Medulla oblongata (tissue), 1 donor: ENCODE measurements at regions not wholly inside any gene's neighbourhood (a gene's known extent, or its start where the extent isn't known, plus 50 kb on each side); places are given as distances from the start of the nearest gene placed in this dataset.
"Not testable (repeated sequence)": the region's sequence is repeated elsewhere in the genome, so short reads cannot be mapped to it uniquely, and the experiment has no call there.

Source experiments
- DNase-seq: peaks from one replicate; pipeline ENCODE4 v3.0.0-alpha.2; 2015; ENCODE audit errors: extremely low spot score

DNA sequence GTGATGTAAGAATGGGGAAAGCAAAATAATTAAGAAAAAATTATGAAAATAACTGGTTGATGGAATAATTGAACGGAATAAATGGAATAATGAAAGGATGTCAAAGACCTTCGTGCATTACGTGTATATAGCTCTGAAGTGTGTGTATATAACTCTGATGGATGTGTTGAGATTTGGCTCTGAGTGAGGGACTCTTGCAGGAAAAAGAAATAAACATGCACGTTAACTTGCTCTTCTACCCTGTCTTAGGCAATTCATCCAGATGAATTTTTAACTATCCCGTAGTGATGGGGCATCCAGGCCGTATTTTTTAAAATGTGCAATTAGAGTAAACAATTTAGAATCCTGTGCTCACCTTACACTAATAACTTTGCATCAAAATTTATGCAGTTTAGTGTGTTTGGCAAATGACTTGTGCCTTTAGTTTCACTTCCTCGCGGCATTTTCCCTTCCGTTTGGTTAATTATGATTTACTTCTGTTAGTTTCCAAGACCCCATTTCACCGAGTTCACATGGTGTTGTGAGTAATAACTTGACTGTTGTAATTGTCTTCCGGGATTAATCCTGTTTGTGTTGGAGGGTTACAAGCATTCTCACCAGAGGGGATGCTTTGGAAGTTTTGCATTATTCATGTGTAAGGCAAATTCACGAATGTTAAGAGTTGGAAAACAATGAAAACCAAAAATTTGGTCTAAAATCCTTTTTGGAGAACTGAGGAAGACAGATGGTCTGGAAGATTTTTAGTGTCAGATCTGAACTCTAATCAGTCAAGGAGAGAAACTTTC lies 256.5 kb upstream of the FAT1 start:
- no peak for DNase-seq

DNA sequence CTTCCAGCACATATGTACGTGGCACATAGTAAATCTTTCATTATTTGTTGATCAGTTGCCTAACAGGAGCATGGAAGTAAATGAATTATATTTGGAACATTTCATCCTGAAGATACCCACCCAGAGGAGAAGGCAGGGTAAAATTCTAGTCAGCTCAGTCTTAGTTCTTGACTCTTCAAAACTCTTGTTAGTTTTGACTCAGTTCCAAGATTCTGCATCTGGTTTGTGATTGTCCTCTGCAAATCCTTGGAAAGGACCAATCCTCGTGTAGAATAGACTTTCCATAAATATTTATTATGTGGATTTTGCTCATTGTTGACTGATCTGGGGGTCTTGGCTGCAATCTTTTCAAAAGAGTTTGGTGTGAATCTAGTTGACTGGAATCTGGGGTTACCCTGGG lies 257.5 kb upstream of the FAT1 start:
- no peak for DNase-seq

DNA sequence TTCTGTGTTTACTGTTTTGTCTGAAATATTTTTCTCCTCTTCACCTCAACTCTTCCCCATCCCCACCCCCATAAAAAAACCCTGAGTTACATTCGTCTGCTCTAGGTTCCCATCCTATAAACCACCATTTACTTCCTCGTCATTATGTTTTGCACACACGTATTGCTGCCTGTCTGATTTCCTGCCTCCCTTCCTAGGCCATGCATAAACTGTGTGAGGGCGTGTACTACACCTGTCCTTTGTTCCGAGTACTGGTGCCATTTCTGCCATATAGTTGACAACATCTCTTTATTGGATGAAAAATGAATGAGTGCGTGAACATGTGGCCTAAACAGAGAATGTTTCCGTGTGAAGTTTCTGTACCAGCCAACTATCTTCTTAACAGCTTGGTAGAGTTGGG lies 258.5 kb upstream of the FAT1 start:
- DNase-seq: no peak

DNA sequence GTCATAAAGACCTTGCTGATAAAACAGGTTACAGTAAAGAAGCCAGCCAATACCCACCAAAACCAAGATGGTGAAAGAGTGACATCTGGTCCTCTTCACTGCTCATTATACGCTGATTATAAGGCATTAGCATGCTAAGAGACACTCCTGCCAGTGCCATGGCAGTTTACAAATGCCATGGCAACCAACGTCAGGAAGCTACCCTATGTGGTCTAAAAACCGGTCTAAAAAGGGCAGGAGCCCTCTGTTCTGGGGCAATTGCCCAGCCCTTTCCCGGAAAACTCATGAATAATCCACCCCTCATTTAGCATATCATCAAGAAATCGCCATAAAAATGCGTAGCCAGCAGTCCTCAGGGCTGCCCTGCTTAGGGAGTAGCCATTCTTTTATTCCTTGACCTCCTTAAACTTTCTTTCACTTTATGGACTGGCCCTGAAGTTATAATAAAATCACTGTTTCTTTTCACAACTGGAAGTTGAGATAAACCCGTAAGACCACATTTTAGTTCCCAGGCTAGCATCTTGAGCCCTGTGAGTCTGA lies 260.5 kb upstream of the FAT1 start:
- no peak for DNase-seq

DNA sequence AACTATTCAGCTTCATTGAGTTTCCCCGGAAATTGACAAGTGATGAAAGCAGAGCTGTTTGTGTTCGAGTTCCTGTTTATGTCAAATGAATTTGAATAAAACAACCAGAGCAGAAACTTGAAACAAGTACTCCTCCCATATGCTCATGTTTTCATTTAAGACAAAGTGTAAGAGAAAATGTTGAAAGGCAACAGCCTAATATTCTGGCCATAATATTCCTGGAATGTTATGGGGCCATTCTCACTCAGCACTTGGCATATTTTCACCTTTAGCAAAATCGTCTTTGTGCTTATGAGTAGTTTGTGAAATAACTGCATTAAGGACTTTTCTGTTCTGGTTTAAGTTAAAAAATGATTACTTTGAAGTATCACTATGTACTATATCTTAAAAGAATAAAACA lies 276.0 kb upstream of the FAT1 start:
- DNase-seq: no peak

DNA sequence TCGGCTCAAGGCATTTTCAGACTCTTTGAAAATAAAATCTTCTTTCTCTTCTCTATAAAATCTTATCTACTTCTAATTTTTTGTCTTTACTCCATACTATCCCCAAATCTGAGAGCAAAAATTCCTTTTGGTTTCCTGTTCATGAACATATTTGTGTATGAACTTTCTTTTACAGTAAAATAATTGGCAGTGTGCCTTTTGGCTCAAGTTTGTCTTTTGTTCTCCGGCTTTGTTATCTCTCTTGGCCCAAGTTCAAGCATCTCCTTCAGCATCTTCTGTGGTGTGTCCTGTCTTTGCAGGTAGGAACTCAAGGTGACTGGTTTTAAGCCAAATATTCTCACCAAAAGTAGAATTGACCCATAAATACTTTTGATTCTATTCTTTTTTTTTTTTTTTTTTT lies 276.6 kb upstream of the FAT1 start:
- DNase-seq: no peak

DNA sequence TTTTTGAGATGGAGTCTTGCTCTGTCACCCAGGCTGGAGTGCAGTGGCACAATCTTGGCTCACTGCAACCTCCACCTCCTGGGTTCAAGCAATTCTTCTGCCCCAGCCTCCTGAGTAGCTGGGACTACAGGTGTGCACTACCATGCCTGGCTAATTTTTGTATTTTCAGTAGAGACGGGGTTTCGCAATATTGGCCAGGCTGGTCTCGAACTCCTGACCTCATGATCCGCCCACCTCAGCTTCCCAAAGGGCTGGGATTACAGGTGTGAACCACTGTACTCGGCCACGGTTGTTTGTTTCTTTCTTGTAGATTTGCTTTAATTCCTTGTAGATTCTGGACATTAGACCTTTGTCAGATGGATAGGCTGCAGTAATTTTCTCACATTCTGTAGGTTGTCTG lies 278.5 kb upstream of the FAT1 start:
- not testable (repeated sequence) for DNase-seq

DNA sequence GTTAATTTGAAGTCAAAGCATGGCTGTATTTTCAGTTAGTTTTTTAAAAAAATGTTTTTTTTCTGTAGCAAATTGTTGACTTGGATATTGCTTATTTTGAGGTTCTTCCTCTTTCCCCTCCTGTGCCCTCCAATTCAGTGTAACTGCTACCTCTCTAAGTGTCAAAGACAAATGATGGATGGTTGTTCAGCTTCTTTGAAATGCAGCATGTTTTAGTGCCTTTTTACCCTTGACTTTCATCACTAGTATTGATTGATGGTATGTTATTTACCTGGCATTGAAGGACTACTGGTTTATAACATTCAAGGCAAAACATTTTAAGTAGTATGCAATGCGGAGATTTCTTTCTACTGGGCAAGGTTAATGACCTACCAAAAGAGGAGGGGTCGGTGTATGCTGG lies 281.0 kb upstream of the FAT1 start:
- no peak for DNase-seq

DNA sequence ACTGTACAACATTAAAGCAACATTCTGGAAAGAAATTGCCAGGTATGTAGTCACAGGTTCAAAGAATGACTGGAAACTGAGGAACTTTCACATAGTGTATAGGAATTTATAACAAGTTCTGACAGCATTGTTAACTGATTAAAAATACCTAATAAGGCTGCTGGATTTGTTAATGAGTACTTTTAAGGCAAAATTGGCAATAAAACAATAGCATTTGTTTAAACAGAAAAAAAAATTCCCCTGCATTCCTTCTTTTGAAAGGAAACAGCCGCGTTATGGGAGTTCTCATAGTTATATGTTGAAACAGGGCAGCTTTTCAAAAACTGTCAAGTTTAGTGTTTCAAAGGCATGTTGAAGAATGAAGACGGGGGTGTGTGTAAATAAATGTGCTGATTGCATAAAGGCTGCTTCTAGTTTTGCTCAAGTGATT lies 282.5 kb upstream of the FAT1 start:
- no peak for DNase-seq

DNA sequence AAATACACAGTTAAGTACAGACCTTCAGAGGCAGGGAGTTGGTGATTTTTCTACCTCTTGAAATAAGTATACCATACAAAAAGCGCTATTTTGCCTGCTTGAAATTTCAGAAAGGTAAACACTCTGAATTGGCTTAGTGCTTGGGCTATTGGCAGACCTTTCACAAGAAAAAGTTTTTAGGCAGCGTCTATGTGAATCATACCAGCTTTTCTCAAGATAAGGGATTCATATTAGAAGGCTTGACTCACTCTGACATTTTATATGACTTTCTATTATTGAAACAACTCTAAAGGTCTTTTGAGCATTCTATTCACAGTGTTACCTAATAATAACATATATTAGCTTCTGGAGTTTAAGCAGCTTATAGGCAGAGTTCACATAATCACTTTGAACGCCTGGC lies 286.4 kb upstream of the FAT1 start:
- DNase-seq: no peak

DNA sequence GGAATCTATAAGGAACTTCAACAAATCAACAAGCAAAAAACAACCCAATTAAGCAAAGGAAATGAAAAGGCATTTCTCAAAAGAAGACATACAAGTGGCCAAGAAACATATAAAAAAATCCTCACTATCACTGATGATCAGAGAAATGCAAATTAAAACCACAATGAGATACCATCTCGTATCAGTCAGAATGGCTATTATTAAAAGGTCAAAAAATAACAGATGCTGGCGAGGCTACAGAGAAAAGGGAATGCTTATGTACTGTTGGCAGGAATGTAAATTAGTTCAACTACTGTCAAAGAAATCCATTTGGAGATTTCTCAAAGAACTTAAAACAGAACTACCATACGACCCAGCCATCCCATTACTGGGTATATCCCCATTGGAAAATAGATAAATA lies 292.4 kb upstream of the FAT1 start:
- no peak for DNase-seq

DNA sequence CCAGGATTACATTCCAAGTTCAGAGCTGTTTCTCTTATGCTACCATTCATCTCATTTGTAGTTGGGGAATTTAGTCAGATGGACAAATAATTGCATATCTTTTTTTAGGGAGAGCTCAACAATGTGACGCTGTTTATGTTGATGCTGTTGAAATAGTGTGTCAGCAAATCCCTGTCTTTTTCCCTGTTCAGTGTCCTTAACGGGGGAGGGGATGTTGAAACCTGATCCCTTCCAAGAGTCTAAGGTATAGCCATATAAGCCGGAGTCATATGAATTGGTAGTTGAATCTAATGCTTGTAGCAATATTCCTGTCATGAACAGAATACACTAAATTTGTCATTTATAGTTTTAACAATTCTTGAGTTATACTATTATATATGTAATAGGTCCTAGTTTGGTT lies 293.5 kb upstream of the FAT1 start:
- no peak for DNase-seq

DNA sequence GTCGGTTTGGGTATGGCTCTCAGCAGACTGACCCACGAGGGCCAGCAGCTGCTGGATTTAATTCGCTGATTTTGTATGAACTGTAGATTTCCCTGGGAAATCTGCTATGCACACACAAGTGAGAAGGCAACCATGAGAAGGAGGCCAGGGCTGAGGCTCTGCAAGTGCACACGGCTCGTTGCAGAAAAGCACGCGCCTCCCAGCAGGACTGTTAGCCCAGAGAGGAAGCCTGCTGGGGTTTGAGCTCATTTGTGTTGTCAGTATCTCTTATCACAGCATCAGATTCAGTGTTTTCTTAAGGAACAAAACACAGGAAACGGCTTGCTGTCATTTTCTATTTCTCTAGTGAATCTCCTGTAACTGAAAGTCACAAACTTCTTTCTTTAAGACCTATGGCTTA lies 296.2 kb upstream of the FAT1 start:
- no peak for DNase-seq

DNA sequence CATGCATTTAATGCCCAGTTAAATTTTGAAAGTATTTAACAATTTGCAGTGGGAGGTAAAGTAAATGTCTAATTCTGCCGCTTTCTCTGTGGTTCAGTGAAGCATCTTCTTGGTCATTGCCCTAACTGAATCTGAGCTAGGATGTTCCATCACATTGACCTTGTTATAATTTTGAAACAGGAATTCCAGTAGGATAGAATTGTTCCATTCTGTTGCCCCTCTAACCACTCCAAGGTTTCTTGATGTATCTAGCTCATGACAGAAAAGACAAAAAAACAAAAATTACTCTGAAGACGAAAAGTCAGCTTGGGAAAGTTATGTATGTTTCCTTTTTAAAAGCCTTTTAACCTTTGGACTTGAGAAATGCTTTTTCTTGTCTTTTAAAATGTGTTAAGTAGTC lies 297.0 kb upstream of the FAT1 start:
- DNase-seq: no peak

DNA sequence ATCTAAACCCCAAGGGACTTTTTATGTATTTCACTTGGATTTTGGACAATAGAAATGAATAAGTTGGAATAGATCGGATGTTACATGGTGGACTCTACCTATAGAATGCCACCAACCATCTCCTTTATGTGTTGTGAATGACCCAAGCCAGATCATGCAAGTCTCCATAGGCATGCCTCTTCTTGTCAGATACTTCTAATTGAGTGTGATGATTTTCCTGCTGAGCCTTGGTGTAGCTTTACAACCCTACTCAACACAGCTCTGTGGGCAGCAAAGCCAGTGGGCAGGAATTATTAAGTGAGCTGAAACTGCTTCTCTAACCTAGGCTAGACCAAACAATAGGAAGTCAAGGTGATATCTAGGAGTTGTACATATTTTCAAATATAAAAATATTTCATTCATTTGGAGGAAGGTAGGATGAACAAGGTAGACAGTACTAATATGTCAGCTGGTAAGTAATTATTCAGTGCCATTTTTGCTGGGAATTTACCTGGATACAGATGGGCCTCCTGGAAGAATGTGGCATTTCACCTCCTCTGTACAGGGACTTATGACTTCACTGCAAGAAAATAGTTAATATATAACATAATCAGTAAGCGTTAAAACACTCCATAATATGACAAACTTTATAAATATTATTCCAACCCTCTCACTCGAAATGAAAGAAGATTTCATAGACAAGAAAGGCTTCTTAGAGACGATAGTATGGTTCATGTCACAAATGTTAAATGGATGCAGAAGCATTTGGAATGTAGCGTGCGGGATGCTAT lies 298.0 kb upstream of the FAT1 start:
- DNase-seq: no peak

DNA sequence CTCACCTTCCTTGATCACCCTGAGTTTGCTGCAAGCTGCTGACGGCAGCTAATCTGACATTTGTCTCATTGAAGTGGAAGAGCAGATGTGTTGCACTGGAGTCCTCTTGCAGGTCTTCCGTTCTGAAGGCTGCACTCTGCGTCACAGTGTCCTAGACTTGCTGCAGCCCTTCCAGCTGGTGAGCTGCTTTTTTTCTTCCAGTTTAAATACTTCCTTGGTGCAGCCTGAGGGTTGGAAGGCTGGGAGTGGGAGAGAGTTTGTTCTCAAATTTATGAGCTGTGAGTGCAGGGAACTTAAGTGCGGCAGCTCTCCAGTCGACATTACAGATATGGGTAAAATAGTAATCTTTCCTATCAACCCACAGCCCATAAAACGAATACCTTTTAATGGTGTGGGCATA lies 303.6 kb upstream of the FAT1 start:
- DNase-seq: no peak

DNA sequence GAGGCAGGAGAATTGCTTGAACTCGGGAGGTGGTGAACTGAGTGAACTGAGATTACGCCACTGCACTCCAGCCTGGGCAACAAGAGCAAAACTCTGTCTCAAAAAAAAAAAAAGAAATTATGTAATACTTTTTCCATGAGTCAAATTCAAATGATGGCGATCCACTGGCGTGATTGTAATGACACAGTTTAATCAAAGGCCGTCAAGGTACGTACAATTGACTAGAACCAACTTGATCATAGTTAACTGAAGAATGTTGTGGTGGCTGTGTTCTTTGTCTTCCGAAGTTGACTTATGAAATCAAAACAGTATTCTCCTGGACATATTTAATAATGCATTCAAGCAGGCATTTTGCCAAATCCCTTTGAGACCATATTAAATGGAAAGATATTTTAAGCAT lies 318.6 kb upstream of the FAT1 start:
- DNase-seq: no peak

DNA sequence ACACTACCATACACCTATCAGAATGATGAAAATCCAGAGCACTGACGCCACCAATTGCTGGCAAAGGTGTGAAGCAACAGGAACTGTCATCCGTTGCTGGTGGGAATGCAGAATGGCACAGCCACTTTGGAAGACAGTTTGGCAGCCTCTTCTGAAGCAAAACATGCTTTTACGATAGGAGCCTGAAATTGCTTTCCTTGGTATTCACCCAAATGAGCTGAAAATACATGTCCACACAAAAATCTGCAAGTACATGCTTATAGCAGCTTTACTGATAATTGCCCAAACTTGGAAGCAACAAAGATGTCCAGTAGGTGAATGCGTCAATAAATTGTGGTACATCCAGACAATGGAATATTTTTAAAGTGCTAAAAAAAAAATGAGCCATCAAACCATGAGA lies 322.8 kb upstream of the FAT1 start:
- no peak for DNase-seq

DNA sequence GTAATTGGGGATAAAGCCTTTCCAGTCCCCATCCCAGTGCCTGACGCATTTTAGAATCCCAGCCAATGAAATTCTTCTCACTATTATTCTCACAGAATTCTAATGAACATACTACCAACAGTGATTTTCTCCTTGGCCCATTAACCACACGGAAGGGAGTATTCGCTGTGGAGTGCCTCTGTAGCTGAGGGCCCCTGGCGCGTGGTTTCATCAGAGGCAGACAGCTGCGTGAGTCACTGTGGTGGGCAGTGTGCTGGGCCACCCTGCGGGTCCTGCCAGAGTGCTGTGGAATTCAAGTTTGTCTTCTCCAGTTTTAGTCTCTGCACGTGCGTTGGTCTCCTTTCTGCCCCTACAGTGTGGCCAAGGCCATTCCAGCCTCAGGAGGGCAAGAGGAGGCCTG lies 335.4 kb upstream of the FAT1 start:
- DNase-seq: no peak

DNA sequence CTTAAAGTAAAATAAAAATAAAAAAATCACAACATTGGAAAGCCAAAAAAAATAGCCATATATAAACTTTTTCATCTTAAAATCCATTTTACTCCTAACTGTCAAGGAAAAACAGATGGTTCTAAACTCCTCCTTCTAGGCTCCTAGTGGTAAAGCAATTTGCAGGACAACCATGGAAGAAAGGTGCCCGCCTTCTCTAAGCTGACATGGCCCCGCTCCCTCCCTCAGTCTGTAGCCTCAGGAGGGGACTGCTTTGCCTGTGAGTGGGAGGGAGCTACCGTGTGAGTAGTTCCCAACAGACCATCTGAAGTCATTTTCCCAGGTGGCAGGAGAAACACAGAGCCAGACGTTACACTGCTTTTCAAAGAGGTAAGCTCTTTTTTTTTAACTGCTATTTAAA lies 336.2 kb upstream of the FAT1 start:
- DNase-seq: no peak

DNA sequence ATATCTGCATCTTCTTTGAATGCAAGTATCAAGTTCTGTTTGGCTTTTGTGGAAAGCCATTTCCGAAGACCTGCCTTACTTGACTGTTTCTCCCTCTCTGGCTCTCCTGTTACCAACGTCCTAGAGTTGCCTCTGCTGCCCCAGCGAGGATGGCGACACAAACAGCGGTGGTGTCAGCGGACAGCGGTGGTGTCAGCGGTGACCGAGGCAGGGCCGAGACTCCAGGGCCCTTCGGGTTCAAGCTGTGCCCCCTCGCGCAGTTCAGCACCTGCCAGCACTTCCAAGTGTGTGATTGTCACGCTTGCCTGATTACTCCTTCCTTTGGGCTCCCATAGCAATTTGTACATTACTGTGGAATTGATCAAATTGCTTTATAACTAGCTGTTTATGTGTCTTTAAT lies 336.9 kb upstream of the FAT1 start:
- DNase-seq: no peak

DNA sequence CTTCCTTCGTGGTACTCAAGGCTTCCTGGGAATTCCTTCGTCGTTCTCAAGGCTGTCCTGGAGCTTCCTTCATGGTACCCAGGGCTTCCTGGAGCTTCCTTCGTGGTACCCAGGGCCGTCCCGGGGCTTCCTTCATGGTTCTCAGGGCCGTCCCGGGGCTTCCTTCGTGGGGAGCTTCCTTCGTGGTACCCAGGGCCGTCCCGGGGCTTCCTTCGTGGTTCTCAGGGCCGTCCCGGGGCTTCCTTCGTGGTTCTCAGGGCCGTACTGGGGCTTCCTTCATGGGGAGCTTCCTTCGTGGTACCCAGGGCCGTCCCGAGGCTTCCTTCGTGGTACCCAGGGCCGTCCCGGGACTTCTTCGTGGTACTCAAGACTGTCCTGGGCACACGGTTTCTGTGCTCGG lies 339.6 kb upstream of the FAT1 start:
- DNase-seq: no peak

DNA sequence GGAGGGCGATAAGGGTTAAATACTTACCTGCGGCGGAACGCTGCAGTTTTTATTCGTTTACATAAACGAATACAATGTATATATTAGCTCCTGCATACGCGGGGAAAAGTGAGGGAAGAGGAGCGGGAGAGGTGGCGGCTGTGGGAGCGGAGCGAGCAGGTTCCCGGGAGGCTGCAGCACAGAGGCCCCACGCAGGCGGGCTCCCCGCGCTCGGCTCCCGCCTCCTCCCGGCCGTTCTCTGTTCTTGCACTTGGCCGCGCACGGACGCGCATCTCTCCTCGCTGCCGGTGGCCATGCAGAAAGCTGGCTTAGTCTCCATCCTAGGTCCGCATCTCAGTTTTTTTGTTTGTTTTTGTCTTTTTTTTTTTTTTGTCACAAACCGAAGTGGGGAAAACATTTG lies 340.4 kb upstream of the FAT1 start:
- DNase-seq: no peak
